GM12878 (cell line): ENCODE measurements at regions not wholly inside any gene's neighbourhood (a gene's known extent, or its start where the extent isn't known, plus 50 kb on each side); places are given as distances from the start of the nearest gene placed in this dataset.
"Not testable (repeated sequence)": the region's sequence is repeated elsewhere in the genome, so short reads cannot be mapped to it uniquely, and the experiment has no call there.

Experiments used
- ATAC-seq: fragments of 200-7000 bp; cut with Tn5 transposase; 3 replicates; pipeline ENCODE4 v1.9.1; 2020; ENCODE audit warnings: mild to moderate bottlenecking, moderate library complexity
- BruUV-seq: library from RNA; stranded (reverse); fragments of 400-500 nt; replicated peaks from 2 replicates; lab custom pipeline; 2021; lab: Mats Ljungman, UMichigan
- CTCF ChIA-PET: fragments of 300-600 bp; sonication (Branson Sonifier 250); formaldehyde crosslinking; extraction: SDS; loops from one replicate; lab custom pipeline; 2021; ENCODE audit warnings: inconsistent platforms; lab: Yijun Ruan, JAX
- POLR2A ChIA-PET: fragments of 350-600 bp; formaldehyde crosslinking; extraction: SDS; loops from one replicate; lab custom pipeline; 2021; ENCODE audit warnings: inconsistent platforms; lab: Charles Lee
- RAD21 ChIA-PET: fragments of 300-600 bp; sonication (Branson Sonifier 250); formaldehyde crosslinking; loops from one replicate; lab custom pipeline; 2023; ENCODE audit warnings: antibody characterized with exemption; ENCODE audit not compliant: unreplicated experiment; lab: Charles Lee
- SMC1A ChIA-PET: fragments of 300-600 bp; sonication (Branson Sonifier 250); formaldehyde crosslinking; loops from one replicate; lab custom pipeline; 2023; ENCODE audit not compliant: unreplicated experiment, uncharacterized antibody; lab: Charles Lee
- DNase-seq: peaks from one replicate; pipeline ENCODE4 v3.0.0-alpha.2; 2011; ENCODE audit warnings: low read depth, low spot score
- FAIRE-seq: peaks from 3 replicates; lab custom pipeline; 2011; peaks lifted over from hg19 to GRCh38; lab: Jason Lieb, UNC
- H2AFZ ChIP-seq: 2 replicates; pipeline ENCODE4 v1.6.0; 2011; ENCODE audit warnings: low read depth, low read length, control low read depth; ENCODE audit not compliant: control insufficient read depth
- H3K27ac ChIP-seq: 2 replicates; pipeline ENCODE4 v1.5.1; 2011; ENCODE audit warnings: control low read depth; ENCODE audit not compliant: control insufficient read depth, insufficient read depth
- H3K27me3 ChIP-seq, 2 experiments: replicated peaks in 1 of 2; 2 replicates each; pipeline versions ENCODE4 v1.6.0 to v1.6.1; 2011; ENCODE audit warnings: low read length in 1 of 2; ENCODE audit not compliant: control insufficient read depth in 2 of 2, insufficient read depth in 2 of 2
- H3K36me3 ChIP-seq, 2 experiments: 2 replicates each; pipeline ENCODE4 v1.5.1; 2011; ENCODE audit warnings: low read length in 1 of 2; ENCODE audit not compliant: control insufficient read depth in 2 of 2, insufficient read depth in 2 of 2
- H3K4me1 ChIP-seq: 2 replicates; pipeline ENCODE4 v1.6.1; 2011; ENCODE audit warnings: mild to moderate bottlenecking, low read length, moderate library complexity, mixed read lengths; ENCODE audit not compliant: control insufficient read depth, insufficient read depth
- H3K4me2 ChIP-seq: 2 replicates; pipeline ENCODE4 v1.6.0; 2011; ENCODE audit warnings: control low read depth; ENCODE audit not compliant: control insufficient read depth, insufficient read depth
- H3K4me3 ChIP-seq: fragments of 200-600 bp; sonication (generic); 2 replicates; pipeline ENCODE4 v1.5.1; 2016
- H3K79me2 ChIP-seq: 2 replicates; pipeline ENCODE4 v1.6.0; 2011; ENCODE audit warnings: low read length; ENCODE audit not compliant: control insufficient read depth, insufficient read depth
- H3K9ac ChIP-seq: 2 replicates; pipeline ENCODE4 v1.8.0; 2011; ENCODE audit warnings: low read length, control low read depth, mixed read lengths; ENCODE audit not compliant: control insufficient read depth, insufficient read depth
- H3K9me3 ChIP-seq: replicated peaks from 3 replicates; pipeline ENCODE4 v1.5.1; 2011; ENCODE audit warnings: mild to moderate bottlenecking, low read length; ENCODE audit not compliant: control insufficient read depth, insufficient read depth
- H4K20me1 ChIP-seq: 2 replicates; pipeline ENCODE4 v1.6.0; 2011; ENCODE audit not compliant: control insufficient read depth, insufficient read depth
- BCLAF1 ChIP-seq: fragments of 450-650 bp; IDR thresholded peaks from 2 replicates; pipeline ENCODE4 v1.6.1; 2017; ENCODE audit warnings: antibody characterized with exemption, mild to moderate bottlenecking, moderate library complexity
- CBX3 ChIP-seq: fragments of 200-600 bp; sonication (generic); IDR thresholded peaks from 2 replicates; pipeline ENCODE4 v1.6.1; 2016; ENCODE audit warnings: low read depth, borderline replicate concordance
- CHD4 ChIP-seq: fragments of 200-600 bp; sonication (generic); IDR thresholded peaks from 2 replicates; pipeline ENCODE4 v1.6.1; 2016; ENCODE audit warnings: mild to moderate bottlenecking
- GABPA ChIP-seq: IDR thresholded peaks from 2 replicates; pipeline ENCODE4 v1.6.1; 2014; ENCODE audit warnings: antibody characterized with exemption, low read depth, mild to moderate bottlenecking, inconsistent platforms
- GATAD2B ChIP-seq: fragments of 450-650 bp; conservative IDR thresholded peaks from 2 replicates; pipeline ENCODE4 v1.6.1; 2017; ENCODE audit warnings: low read depth, mild to moderate bottlenecking, moderate library complexity
- POLR2AphosphoS2 ChIP-seq: IDR thresholded peaks from 2 replicates; pipeline ENCODE4 v1.6.1; 2011; ENCODE audit warnings: low read depth, mild to moderate bottlenecking, low read length, improper control_type of control experiment, moderate library complexity
- POU2F2 ChIP-seq: IDR thresholded peaks from 3 replicates; pipeline ENCODE4 v1.6.1; 2011; ENCODE audit warnings: low read depth, mild to moderate bottlenecking, low read length, borderline replicate concordance
- RAD21 ChIP-seq: IDR thresholded peaks from 2 replicates; pipeline ENCODE4 v1.6.1; 2011; ENCODE audit warnings: mild to moderate bottlenecking, low read depth, low read length, moderate library complexity; ENCODE audit not compliant: insufficient read depth
- RAD51 ChIP-seq: fragments of 450-650 bp; IDR thresholded peaks from 2 replicates; pipeline ENCODE4 v1.6.1; 2016; ENCODE audit warnings: moderate library complexity, mild to moderate bottlenecking, inconsistent platforms
- SMARCA5 ChIP-seq: fragments of 450-650 bp; IDR thresholded peaks from 2 replicates; pipeline ENCODE4 v1.6.1; 2017; ENCODE audit warnings: mild to moderate bottlenecking
- WRNIP1 ChIP-seq: IDR thresholded peaks from 2 replicates; pipeline ENCODE4 v1.6.1; 2011; ENCODE audit warnings: low read depth, low read length, improper control_type of control experiment, borderline replicate concordance
- ZNF207 ChIP-seq: fragments of 450-650 bp; IDR thresholded peaks from 2 replicates; pipeline ENCODE4 v1.6.1; 2014; ENCODE audit warnings: antibody characterized with exemption, mild to moderate bottlenecking, borderline replicate concordance
- ZZZ3 ChIP-seq: IDR thresholded peaks from 2 replicates; pipeline ENCODE4 v1.6.1; 2011; ENCODE audit warnings: low read depth; ENCODE audit not compliant: control insufficient read depth, insufficient read length
- WGBS: methylation state at CpG from one replicate; pipeline ENCODE4 v1.1.6; 2016; ENCODE audit warnings: low lambda C conversion rate; ENCODE audit not compliant: insufficient replicate concordance, insufficient coverage; ENCODE audit errors: missing lambda C conversion rate; 5-methylcytosine and 5-hydroxymethylcytosine counted together
- in situ Hi-C: fragments of 300-500 bp; cut with MboI; formaldehyde crosslinking; loops from 9 replicates; pipeline ENCODE4 v1.14.3; 2018; ENCODE audit warnings: mixed read lengths
- intact Hi-C: fragments of 100-400 bp; cut with micrococcal nuclease; formaldehyde crosslinking; loops from one replicate; pipeline ENCODE4 v1.14.2; 2022; ENCODE audit not compliant: unreplicated experiment
- TF ChIP-seq, protein P1 (sequence below): IDR thresholded peaks from 2 replicates; pipeline ENCODE4 v1.6.1; 2011; ENCODE audit warnings: borderline replicate concordance, low read depth, mild to moderate bottlenecking, moderate library complexity, low read length; ENCODE audit not compliant: insufficient read depth, poor library complexity, severe bottlenecking

DNA sequence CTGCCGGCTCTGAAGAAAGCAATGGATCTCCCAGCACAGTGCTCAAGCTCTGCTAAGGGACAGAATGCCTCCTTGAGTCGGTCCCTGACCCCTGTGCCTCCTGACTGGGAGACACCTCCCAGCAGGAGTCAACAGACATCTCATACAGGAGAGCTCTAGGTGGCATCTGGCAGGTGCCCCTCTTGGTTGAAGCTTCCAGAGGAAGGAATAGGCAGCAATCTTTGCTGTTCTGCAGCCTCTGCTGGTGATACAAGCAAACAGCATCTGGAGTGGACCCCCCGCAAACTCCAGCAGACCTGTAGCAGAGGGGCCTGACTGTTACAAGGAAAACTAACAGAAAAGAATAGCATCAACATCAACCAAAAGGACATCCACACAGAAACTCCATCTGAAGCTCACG is 123.9 kb upstream of the GCFC2 start:
- POLR2A ChIA-PET, H2AFZ ChIP-seq, H3K79me2 ChIP-seq, BruUV-seq, FAIRE-seq, H3K9ac ChIP-seq, H3K9me3 ChIP-seq, in situ Hi-C loops, ATAC-seq, H3K27me3 ChIP-seq, H3K4me2 ChIP-seq, H3K4me1 ChIP-seq, H3K27ac ChIP-seq, H3K4me3 ChIP-seq, intact Hi-C loops, DNase-seq, H3K36me3 ChIP-seq, H4K20me1 ChIP-seq: not testable (repeated sequence)
- 41% methylated on average over 4 of the region's 4 CpGs for WGBS
- CTCF ChIA-PET = interaction anchor here (0.7 to 1.7 kb wide), 2 partner anchors 48 to 193 kb away, joined by 3 to 4 read pairs; no protein-coding TSS in a partner anchor
- SMC1A ChIA-PET = interaction anchor here (1.2 kb wide), 1 partner anchor 20 kb away, joined by 3 read pairs; no protein-coding TSS in a partner anchor
- TF ChIP-seq RAD21 = peak; percentile 16; the same call in 1 of the 2 replicates
- RAD21 ChIA-PET = interaction anchor here (1.1 kb wide), 1 partner anchor 46 kb away, joined by 5 read pairs; no protein-coding TSS in a partner anchor

DNA sequence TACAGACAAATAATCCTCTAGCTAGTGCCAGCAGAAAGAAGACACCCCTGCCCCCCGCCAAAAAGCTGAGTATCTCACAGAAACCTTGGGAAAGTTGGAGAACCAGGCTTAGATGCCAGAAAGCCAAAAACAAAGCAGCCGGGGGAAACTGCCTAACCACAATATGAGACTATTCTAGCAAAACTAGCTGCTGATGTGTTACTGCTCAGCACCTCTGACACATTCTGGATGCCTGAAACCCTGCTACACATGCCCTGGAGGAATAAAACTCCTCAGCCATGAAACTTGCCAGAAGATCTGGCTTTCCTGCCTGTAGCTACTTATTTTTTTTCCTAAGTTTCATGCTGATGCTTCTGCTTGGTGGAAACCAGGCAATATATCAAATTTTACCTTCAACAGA is 122.7 kb upstream of the GCFC2 start:
- in situ Hi-C loops (no loop called here), intact Hi-C loops (no loop called here)
- Histone ChIP-seq H3K4me3 (no peak overlapping the region), H3K27me3 (no peaks in the 10 kb centered on the region), H4K20me1 (no peaks in the 10 kb centered on the region), H3K79me2 (no peaks in the 10 kb centered on the region), H3K36me3 (no peaks in the 10 kb centered on the region), H3K9me3 (no peaks in the 10 kb centered on the region; the same call in 2 of the 3 replicates), H2AFZ (no peak overlapping the region), H3K27ac (no peak overlapping the region), H3K9ac (no peak overlapping the region), H3K4me2 (no peak overlapping the region), H3K4me1 (no peaks in the 10 kb centered on the region)
- CTCF ChIA-PET = interaction anchor here (0.5 to 1.7 kb wide), 3 partner anchors 35 to 47 kb away, joined by 3 to 4 read pairs (median 3); no protein-coding TSS in a partner anchor
- POLR2A ChIA-PET = no interaction called here
- no peak for FAIRE-seq
- no peak for ATAC-seq
- SMC1A ChIA-PET = no interaction called here
- RAD21 ChIA-PET = no interaction called here
- no TSS peak for BruUV-seq
- 46% methylated on average over 2 of the region's 2 CpGs for WGBS
- DNase-seq = no peak
- TF ChIP-seq ZZZ3 = no peak
- no peak for TF ChIP-seq ZNF207
- TF ChIP-seq WRNIP1 = no peak
- TF ChIP-seq POLR2AphosphoS2 = no peak
- TF ChIP-seq BCLAF1 = no peak
- no peak for TF ChIP-seq GABPA
- TF ChIP-seq GATAD2B = no peak
- TF ChIP-seq POU2F2 = no peak
- TF ChIP-seq, protein P1, sequence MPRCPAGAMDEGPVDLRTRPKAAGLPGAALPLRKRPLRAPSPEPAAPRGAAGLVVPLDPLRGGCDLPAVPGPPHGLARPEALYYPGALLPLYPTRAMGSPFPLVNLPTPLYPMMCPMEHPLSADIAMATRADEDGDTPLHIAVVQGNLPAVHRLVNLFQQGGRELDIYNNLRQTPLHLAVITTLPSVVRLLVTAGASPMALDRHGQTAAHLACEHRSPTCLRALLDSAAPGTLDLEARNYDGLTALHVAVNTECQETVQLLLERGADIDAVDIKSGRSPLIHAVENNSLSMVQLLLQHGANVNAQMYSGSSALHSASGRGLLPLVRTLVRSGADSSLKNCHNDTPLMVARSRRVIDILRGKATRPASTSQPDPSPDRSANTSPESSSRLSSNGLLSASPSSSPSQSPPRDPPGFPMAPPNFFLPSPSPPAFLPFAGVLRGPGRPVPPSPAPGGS = no peak
- TF ChIP-seq CHD4 = no peak
- TF ChIP-seq SMARCA5 = no peak
- TF ChIP-seq CBX3 = no peak
- TF ChIP-seq RAD51 = no peak
